Omental fat pad (tissue), 3 donors: ENCODE measurements at regions not wholly inside any gene's neighbourhood (a gene's known extent, or its start where the extent isn't known, plus 50 kb on each side); places are given as distances from the start of the nearest gene placed in this dataset.

ENCODE experiments used
- ATAC-seq: fragments of 150-250 bp; one replicate; pipeline ENCODE4 v1.9.1; 2016; ENCODE audit warnings: mild to moderate bottlenecking, moderate library complexity; ENCODE audit not compliant: low FRiP score
- DNase-seq: peaks from one replicate; pipeline ENCODE4 v3.0.0-alpha.2; 2019; ENCODE audit warnings: low spot score
- CTCF ChIP-seq, 3 donors: fragments of 450-650 bp; IDR thresholded peaks; one replicate each; pipeline ENCODE4 v1.5.1; 2016 to 2017; ENCODE audit warnings: antibody characterized with exemption in 3 of 3, mild to moderate bottlenecking in 3 of 3, moderate library complexity in 2 of 3

- DNase-seq (no peak), ATAC-seq (no peak)
- no peak for TF ChIP-seq CTCF (IDR thresholded peaks at IDR 0.05)
These were observed 454.9 kb downstream of the KCNJ2 start for GRCh38 chr17:70624211-70624610.

GRCh38 chr17:70629902-70630301, 460.6 kb downstream of the KCNJ2 start:
- no peak for ATAC-seq
- DNase-seq: no peak
- no peak for TF ChIP-seq CTCF (IDR thresholded peaks at IDR 0.05)

GRCh38 chr17:70636517-70637133, 467.3 kb downstream of the KCNJ2 start:
- DNase-seq (no peak), ATAC-seq (no peak)
- no peak for TF ChIP-seq CTCF (IDR thresholded peaks at IDR 0.05)

- DNase-seq (no peak), ATAC-seq (no peak)
- no peak for TF ChIP-seq CTCF (IDR thresholded peaks at IDR 0.05)
These were observed 472.7 kb downstream of the KCNJ2 start for GRCh38 chr17:70642059-70642458.

GRCh38 chr17:70644096-70644495, 474.8 kb downstream of the KCNJ2 start:
- DNase-seq: no peak
- TF ChIP-seq CTCF (IDR thresholded peaks at IDR 0.05): no peak
- ATAC-seq: no peak

- DNase-seq (no peak), ATAC-seq (no peak)
- no peak for TF ChIP-seq CTCF (IDR thresholded peaks at IDR 0.05)
These were observed 477.3 kb downstream of the KCNJ2 start for GRCh38 chr17:70646673-70647072.

GRCh38 chr17:70648166-70648565, 478.8 kb downstream of the KCNJ2 start:
- DNase-seq: no peak
- ATAC-seq: no peak
- no peak for TF ChIP-seq CTCF (IDR thresholded peaks at IDR 0.05)
